HG02588 (cell line): ENCODE measurements at regions not wholly inside any gene's neighbourhood (a gene's known extent, or its start where the extent isn't known, plus 50 kb on each side); places are given as distances from the start of the nearest gene placed in this dataset.

ENCODE experiments used
- ATAC-seq: cut with Tn5 transposase; IDR thresholded peaks from one replicate; pipeline ENCODE4 v1.9.1; 2021; ENCODE audit warnings: mild to moderate bottlenecking, moderate library complexity; ENCODE audit not compliant: unreplicated experiment

GRCh38 chr6:93581371-93581770 lies 162.0 kb upstream of the EPHA7 start:
- no peak for ATAC-seq

GRCh38 chr6:93580446-93580845 lies 161.1 kb upstream of the EPHA7 start:
- no peak for ATAC-seq

GRCh38 chr6:93575495-93576267 lies 156.3 kb upstream of the EPHA7 start:
- ATAC-seq: no peak

GRCh38 chr6:93574299-93574698 lies 154.9 kb upstream of the EPHA7 start:
- no peak for ATAC-seq

GRCh38 chr6:93571346-93571745 lies 152.0 kb upstream of the EPHA7 start:
- ATAC-seq: no peak

GRCh38 chr6:93568169-93568568 lies 148.8 kb upstream of the EPHA7 start:
- ATAC-seq: no peak

GRCh38 chr6:93567164-93567563 lies 147.8 kb upstream of the EPHA7 start:
- ATAC-seq: no peak

- ATAC-seq: no peak
Measured at GRCh38 chr6:93566285-93566684, 146.9 kb upstream of the EPHA7 start.

GRCh38 chr6:93562582-93562981 lies 143.2 kb upstream of the EPHA7 start:
- no peak for ATAC-seq

GRCh38 chr6:93555292-93555691 lies 135.9 kb upstream of the EPHA7 start:
- ATAC-seq: no peak

- ATAC-seq: no peak
Measured at GRCh38 chr6:93554018-93554417, 134.7 kb upstream of the EPHA7 start.

GRCh38 chr6:93550551-93551276 lies 131.4 kb upstream of the EPHA7 start:
- no peak for ATAC-seq

GRCh38 chr6:93549868-93550267 lies 130.5 kb upstream of the EPHA7 start:
- ATAC-seq: no peak

- ATAC-seq: no peak
Measured at GRCh38 chr6:93524671-93525451, 105.5 kb upstream of the EPHA7 start.

GRCh38 chr6:93523365-93523764 lies 104.0 kb upstream of the EPHA7 start:
- ATAC-seq: no peak

- no peak for ATAC-seq
Measured at GRCh38 chr6:93516441-93516840, 97.1 kb upstream of the EPHA7 start.

- ATAC-seq: no peak
Measured at GRCh38 chr6:93515736-93516135, 96.4 kb upstream of the EPHA7 start.

GRCh38 chr6:93498713-93499112 lies 79.4 kb upstream of the EPHA7 start:
- ATAC-seq: no peak

GRCh38 chr6:93496548-93496947 lies 77.2 kb upstream of the EPHA7 start:
- no peak for ATAC-seq

- no peak for ATAC-seq
Measured at GRCh38 chr6:93494057-93494456, 74.7 kb upstream of the EPHA7 start.

GRCh38 chr6:93474733-93475179 lies 55.4 kb upstream of the EPHA7 start:
- no peak for ATAC-seq

- no peak for ATAC-seq
Measured at GRCh38 chr6:93471281-93471680, 51.9 kb upstream of the EPHA7 start.
